ENCODE measurements at regions not wholly inside any gene's neighbourhood (a gene's known extent, or its start where the extent isn't known, plus 50 kb on each side); places are given as distances from the start of the nearest gene placed in this dataset.
A peak's percentile ranks its signal among the peaks of the same experiment; 100 is the strongest.

DNA sequence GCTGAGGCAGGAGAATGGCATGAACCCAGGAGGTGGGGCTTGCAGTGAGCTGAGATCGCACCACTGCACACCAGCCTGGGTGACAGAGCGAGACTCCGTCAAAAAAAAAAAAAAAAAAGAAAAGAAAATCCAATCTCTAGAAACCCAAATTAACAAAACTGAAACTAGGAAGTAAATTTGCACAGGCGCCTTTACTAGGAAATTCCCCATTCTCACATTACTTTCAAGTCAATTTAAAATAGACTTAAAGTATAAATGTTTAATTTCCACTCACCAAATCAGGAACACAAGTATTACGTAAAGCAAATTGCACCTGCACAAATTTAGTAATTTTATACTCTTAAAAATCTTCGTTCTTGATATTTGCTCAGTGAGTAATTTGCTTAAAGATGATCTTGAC is 67.8 kb upstream of the BCAR3 start:
- no peak overlapping the region for H3K4me3 ChIP-seq
- BruUV-seq (replicated peaks): no TSS peak
- no peak for FAIRE-seq
- H3K9me3 ChIP-seq (replicated peaks; ENCODE audit: control insufficient read depth, insufficient read depth, low read length): peaks cover 2% of the 10 kb centered on the region; the same call in 1 of the 3 replicates
- POLR2A ChIA-PET: interaction anchor here (0.6 to 1.5 kb wide), 5 partner anchors 11 to 90 kb away, joined by 3 to 7 read pairs (median 6); no protein-coding TSS in a partner anchor
- 13% methylated on average over 3 of the region's 6 CpGs for WGBS (ENCODE audit: insufficient coverage, insufficient replicate concordance, low lambda C conversion rate, missing lambda C conversion rate)
- no peaks in the 10 kb centered on the region for H3K79me2 ChIP-seq (ENCODE audit: control insufficient read depth, insufficient read depth, low read length)
- intact Hi-C loops (cut with micrococcal nuclease; ENCODE audit: unreplicated experiment) (no loop called here), in situ Hi-C loops (cut with MboI) (no loop called here)
- H3K27me3 ChIP-seq (replicated peaks in 1 of 2; ENCODE audit: control insufficient read depth in 2 of 2, insufficient read depth in 2 of 2, low read length in 1 of 2): no peaks in the 10 kb centered on the region
- CTCF ChIA-PET: interaction anchor here (0.7 to 4.4 kb wide), 11 partner anchors 9 to 445 kb away, joined by 3 to 26 read pairs (median 6); partner anchors contain the start of gene BCAR3
- SMC1A ChIA-PET (ENCODE audit: uncharacterized antibody, unreplicated experiment): interaction anchor here (0.7 to 5.0 kb wide), 23 partner anchors 8 to 136 kb away, joined by 3 to 39 read pairs (median 4); partner anchors contain the start of gene BCAR3
- peaks cover 23% of the 10 kb centered on the region for H3K4me1 ChIP-seq (ENCODE audit: control insufficient read depth, insufficient read depth, low read length)
- peak overlapping the region; percentile 18 for H3K4me2 ChIP-seq (ENCODE audit: control insufficient read depth, insufficient read depth)
- H3K9ac ChIP-seq (ENCODE audit: control insufficient read depth, insufficient read depth, low read length): no peak overlapping the region
- no peaks in the 10 kb centered on the region for H3K36me3 ChIP-seq (ENCODE audit: control insufficient read depth in 2 of 2, insufficient read depth in 2 of 2, low read length in 1 of 2)
- H2AFZ ChIP-seq (ENCODE audit: control insufficient read depth, low read depth, low read length): no peak overlapping the region
- ATAC-seq: peak; percentile 61
- RAD21 ChIA-PET (ENCODE audit: unreplicated experiment): interaction anchor here (0.6 to 3.9 kb wide), 12 partner anchors 17 to 797 kb away, joined by 3 to 24 read pairs (median 5); partner anchors contain the start of gene BCAR3
- TF ChIP-seq MEF2A (IDR thresholded peaks at IDR 0.05; ENCODE audit: insufficient read depth, low read depth, low read length): no peak
- peak; percentile 39; the same call in 1 of the 2 replicates for TF ChIP-seq ZNF384 (IDR thresholded peaks at IDR 0.05; ENCODE audit: borderline replicate concordance, low read depth, low read length)
- TF ChIP-seq ATF7 (IDR thresholded peaks at IDR 0.05; ENCODE audit: low read depth): peak; percentile 26; the same call in 1 of the 2 replicates
- TF ChIP-seq NR2C2 (IDR thresholded peaks at IDR 0.05; ENCODE audit: borderline replicate concordance, control insufficient read depth, insufficient read length, low read depth): no peak
- TF ChIP-seq IKZF1 (conservative IDR thresholded peaks at IDR 0.05): 0 out of 2 replicates have a peak, but pooled peaks have one; percentile 26
- peak; percentile 59 to 61 for TF ChIP-seq IKZF2 (IDR thresholded peaks at IDR 0.05)
- TF ChIP-seq MTA2 (IDR thresholded peaks at IDR 0.05; ENCODE audit: low read depth): peak; percentile 46
- peak; percentile 45; the same call in 1 of the 2 replicates for TF ChIP-seq NFIC (IDR thresholded peaks at IDR 0.05; ENCODE audit: low read depth, low read length)
- TF ChIP-seq, protein P1, sequence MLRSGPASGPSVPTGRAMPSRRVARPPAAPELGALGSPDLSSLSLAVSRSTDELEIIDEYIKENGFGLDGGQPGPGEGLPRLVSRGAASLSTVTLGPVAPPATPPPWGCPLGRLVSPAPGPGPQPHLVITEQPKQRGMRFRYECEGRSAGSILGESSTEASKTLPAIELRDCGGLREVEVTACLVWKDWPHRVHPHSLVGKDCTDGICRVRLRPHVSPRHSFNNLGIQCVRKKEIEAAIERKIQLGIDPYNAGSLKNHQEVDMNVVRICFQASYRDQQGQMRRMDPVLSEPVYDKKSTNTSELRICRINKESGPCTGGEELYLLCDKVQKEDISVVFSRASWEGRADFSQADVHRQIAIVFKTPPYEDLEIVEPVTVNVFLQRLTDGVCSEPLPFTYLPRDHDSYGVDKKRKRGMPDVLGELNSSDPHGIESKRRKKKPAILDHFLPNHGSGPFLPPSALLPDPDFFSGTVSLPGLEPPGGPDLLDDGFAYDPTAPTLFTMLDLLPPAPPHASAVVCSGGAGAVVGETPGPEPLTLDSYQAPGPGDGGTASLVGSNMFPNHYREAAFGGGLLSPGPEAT (IDR thresholded peaks at IDR 0.05; ENCODE audit: low read depth): peak; percentile 66; the same call in 1 of the 2 replicates
- no peaks in the 10 kb centered on the region for H4K20me1 ChIP-seq (ENCODE audit: control insufficient read depth, insufficient read depth)
- H3K27ac ChIP-seq (ENCODE audit: control insufficient read depth, insufficient read depth): no peak overlapping the region
- no peak for DNase-seq (ENCODE audit: low read depth, low spot score)

Data from GM12878 (cell line).